HepG2 (cell line): ENCODE measurements at regions not wholly inside any gene's neighbourhood (a gene's known extent, or its start where the extent isn't known, plus 50 kb on each side); places are given as distances from the start of the nearest gene placed in this dataset.
A peak's percentile ranks its signal among the peaks of the same experiment; 100 is the strongest.

Source experiments
- ASH2L ChIP-seq: fragments of 300-600, 200-600 bp; sonication (generic); IDR thresholded peaks from 2 replicates; pipeline ENCODE4 v1.7.0; 2017; ENCODE audit warnings: low read depth, mild to moderate bottlenecking, moderate library complexity, mixed read lengths, low read length; ENCODE audit not compliant: insufficient read length
- CREM ChIP-seq, 2 experiments: sonication (generic) in 1 of 2; formaldehyde crosslinking in 1 of 2; IDR thresholded peaks; 2 replicates each; pipeline versions ENCODE4 v1.4.0 to v1.6.1; 2016 to 2020; ENCODE audit warnings: antibody characterized with exemption in 1 of 2, mild to moderate bottlenecking in 1 of 2, missing genetic modification reagents in 1 of 2
- FOXP4 ChIP-seq: sonication (generic); formaldehyde crosslinking; IDR thresholded peaks from 2 replicates; pipeline ENCODE4 v1.4.0; 2020; ENCODE audit warnings: missing genetic modification reagents
- IKZF1 ChIP-seq: fragments of 450-650 bp; IDR thresholded peaks from 2 replicates; pipeline ENCODE4 v1.7.1; 2016
- IRF9 ChIP-seq: sonication (generic); formaldehyde crosslinking; IDR thresholded peaks from 2 replicates; pipeline ENCODE4 v1.8.0; 2022; ENCODE audit warnings: missing genetic modification reagents, mild to moderate bottlenecking, borderline replicate concordance
- MBD4 ChIP-seq: IDR thresholded peaks from 2 replicates; pipeline ENCODE4 v1.6.1; 2012; ENCODE audit warnings: low read length, inconsistent platforms, borderline replicate concordance
- NFIB ChIP-seq: sonication (generic); formaldehyde crosslinking; IDR thresholded peaks from 2 replicates; pipeline ENCODE4 v1.9.0; 2021; ENCODE audit warnings: missing genetic modification reagents, mild to moderate bottlenecking, borderline replicate concordance
- NONO ChIP-seq, 2 experiments: fragments of 450-650 bp in 1 of 2; sonication (generic) in 1 of 2; formaldehyde crosslinking in 1 of 2; IDR thresholded peaks in 1 of 2; conservative IDR thresholded peaks in 1 of 2; 2 replicates each; pipeline versions ENCODE4 v1.6.1 to v1.8.0; 2017 to 2022; ENCODE audit warnings: mild to moderate bottlenecking in 1 of 2, missing genetic modification reagents in 1 of 2, moderate library complexity in 1 of 2
- PHF20 ChIP-seq: sonication (generic); formaldehyde crosslinking; IDR thresholded peaks from 2 replicates; pipeline ENCODE4 v1.5.0; 2020; ENCODE audit warnings: mild to moderate bottlenecking, missing genetic modification reagents
- SYNCRIP ChIP-seq: fragments of 200-400 bp; formaldehyde crosslinking; IDR thresholded peaks from 2 replicates; pipeline ENCODE4 v1.6.1; 2018; ENCODE audit warnings: mild to moderate bottlenecking, low read depth, low read length; ENCODE audit not compliant: insufficient read depth
- THYN1 ChIP-seq: sonication (generic); formaldehyde crosslinking; IDR thresholded peaks from 2 replicates; pipeline ENCODE4 v1.8.1; 2023; ENCODE audit warnings: low read depth, mild to moderate bottlenecking, moderate library complexity, missing genetic modification reagents, borderline replicate concordance
- ZBTB43 ChIP-seq: sonication (generic); formaldehyde crosslinking; conservative IDR thresholded peaks from 2 replicates; pipeline ENCODE4 v1.4.0; 2020; ENCODE audit warnings: missing genetic modification reagents
- ZNF441 ChIP-seq: sonication (generic); formaldehyde crosslinking; IDR thresholded peaks from 2 replicates; pipeline ENCODE4 v1.7.0; 2021; ENCODE audit warnings: missing genetic modification reagents, borderline replicate concordance
- ZNF577 ChIP-seq: sonication (generic); formaldehyde crosslinking; IDR thresholded peaks from 2 replicates; pipeline ENCODE4 v1.4.0; 2020; ENCODE audit warnings: mild to moderate bottlenecking, low read depth, missing genetic modification reagents, borderline replicate concordance
- ZNF740 ChIP-seq: sonication (generic); formaldehyde crosslinking; IDR thresholded peaks from 2 replicates; pipeline ENCODE4 v1.4.0; 2020; ENCODE audit warnings: missing genetic modification reagents
- ZXDC ChIP-seq: sonication (generic); formaldehyde crosslinking; IDR thresholded peaks from 2 replicates; pipeline ENCODE4 v1.5.0; 2020; ENCODE audit warnings: mild to moderate bottlenecking, missing genetic modification reagents
- TF ChIP-seq, protein P1 (sequence below): sonication (generic); formaldehyde crosslinking; IDR thresholded peaks from 2 replicates; pipeline ENCODE4 v1.5.0; 2020; ENCODE audit warnings: mild to moderate bottlenecking, missing genetic modification reagents

DNA sequence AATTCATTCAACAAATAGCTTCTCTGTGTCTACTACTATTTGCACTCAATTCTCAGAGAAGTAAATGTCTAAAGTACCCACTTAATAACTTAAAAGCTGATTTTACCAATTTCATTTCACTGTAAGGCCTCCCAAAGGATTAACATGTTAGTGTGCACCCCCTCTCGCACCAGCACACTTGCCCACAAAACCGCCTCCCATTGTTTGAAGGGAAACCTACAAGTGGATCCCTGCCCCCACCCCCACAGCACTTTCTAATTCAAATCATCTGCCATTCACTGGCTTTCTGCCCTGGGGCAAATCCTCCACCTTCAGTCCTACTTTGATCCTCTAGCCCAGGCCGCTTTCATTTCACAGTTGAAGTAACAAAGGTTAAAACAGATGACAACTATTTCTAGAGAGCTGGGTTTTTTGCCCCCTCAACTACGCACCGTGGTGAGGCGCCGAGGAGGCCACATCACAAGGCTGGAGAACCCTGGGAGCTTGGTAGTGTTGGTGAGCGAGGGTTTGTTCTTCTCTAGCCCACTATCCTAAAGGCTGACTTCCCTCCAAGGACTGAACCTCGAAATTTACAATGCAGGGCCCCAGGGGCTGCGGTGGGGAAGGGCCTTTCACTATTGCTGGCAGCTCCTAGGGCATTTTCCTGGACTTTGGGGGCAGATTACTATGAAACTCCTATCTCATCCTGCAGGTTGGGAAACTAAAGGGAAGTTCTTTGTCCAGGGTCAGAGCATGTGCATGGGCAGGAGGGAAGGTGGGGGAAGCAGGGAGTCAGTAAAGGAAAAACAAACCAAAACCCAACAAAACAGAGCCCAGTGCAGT lies 517.4 kb upstream of the ZMIZ1 start (continued):
- TF ChIP-seq ZXDC (CRISPR knock-in tag) (no peak), IKZF1 (no peak), THYN1 (CRISPR knock-in tag) (no peak), PHF20 (CRISPR knock-in tag) (peak; percentile 29; the same call in 1 of the 2 replicates), CREM (IDR thresholded peaks at IDR 0.05) (0 out of 2 replicates have a peak, but pooled peaks have one; percentile 11), CREM (CRISPR knock-in tag; IDR thresholded peaks at IDR 0.05) (no peak), ZNF441 (CRISPR knock-in tag) (peak; percentile 47; the same call in 1 of the 2 replicates), SYNCRIP (no peak), IRF9 (0 out of 2 replicates have a peak, but pooled peaks have one; percentile 57), NONO (IDR thresholded peaks at IDR 0.05) (no peak), NONO (CRISPR knock-in tag; conservative IDR thresholded peaks at IDR 0.05) (no peak), NFIB (CRISPR knock-in tag) (0 out of 2 replicates have a peak, but pooled peaks have one; percentile 53), MBD4 (no peak; the same call in 1 of the 2 replicates), ZNF577 (CRISPR knock-in tag) (no peak), ASH2L (peak; percentile 87), FOXP4 (peak; percentile 40), ZNF740 (CRISPR knock-in tag) (no peak), ZBTB43 (CRISPR knock-in tag) (0 out of 2 replicates have a peak, but pooled peaks have one; percentile 31)
- TF ChIP-seq, protein P1, sequence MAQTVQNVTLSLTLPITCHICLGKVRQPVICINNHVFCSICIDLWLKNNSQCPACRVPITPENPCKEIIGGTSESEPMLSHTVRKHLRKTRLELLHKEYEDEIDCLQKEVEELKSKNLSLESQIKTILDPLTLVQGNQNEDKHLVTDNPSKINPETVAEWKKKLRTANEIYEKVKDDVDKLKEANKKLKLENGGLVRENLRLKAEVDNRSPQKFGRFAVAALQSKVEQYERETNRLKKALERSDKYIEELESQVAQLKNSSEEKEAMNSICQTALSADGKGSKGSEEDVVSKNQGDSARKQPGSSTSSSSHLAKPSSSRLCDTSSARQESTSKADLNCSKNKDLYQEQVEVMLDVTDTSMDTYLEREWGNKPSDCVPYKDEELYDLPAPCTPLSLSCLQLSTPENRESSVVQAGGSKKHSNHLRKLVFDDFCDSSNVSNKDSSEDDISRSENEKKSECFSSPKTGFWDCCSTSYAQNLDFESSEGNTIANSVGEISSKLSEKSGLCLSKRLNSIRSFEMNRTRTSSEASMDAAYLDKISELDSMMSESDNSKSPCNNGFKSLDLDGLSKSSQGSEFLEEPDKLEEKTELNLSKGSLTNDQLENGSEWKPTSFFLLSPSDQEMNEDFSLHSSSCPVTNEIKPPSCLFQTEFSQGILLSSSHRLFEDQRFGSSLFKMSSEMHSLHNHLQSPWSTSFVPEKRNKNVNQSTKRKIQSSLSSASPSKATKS (CRISPR knock-in tag) = no peak
